GM12874 (cell line): ENCODE measurements at regions not wholly inside any gene's neighbourhood (a gene's known extent, or its start where the extent isn't known, plus 50 kb on each side); places are given as distances from the start of the nearest gene placed in this dataset.

Experiments
- TF ChIP-seq, protein P1 (sequence below): IDR thresholded peaks from 2 replicates; pipeline ENCODE4 v1.5.1; 2011; ENCODE audit warnings: low read depth, mild to moderate bottlenecking, control low read depth, low read length, moderate library complexity; ENCODE audit not compliant: insufficient read depth

GRCh38 chr4:130747842-130748241 lies 1651.9 kb downstream of the C4orf33 start:
- TF ChIP-seq, protein P1, sequence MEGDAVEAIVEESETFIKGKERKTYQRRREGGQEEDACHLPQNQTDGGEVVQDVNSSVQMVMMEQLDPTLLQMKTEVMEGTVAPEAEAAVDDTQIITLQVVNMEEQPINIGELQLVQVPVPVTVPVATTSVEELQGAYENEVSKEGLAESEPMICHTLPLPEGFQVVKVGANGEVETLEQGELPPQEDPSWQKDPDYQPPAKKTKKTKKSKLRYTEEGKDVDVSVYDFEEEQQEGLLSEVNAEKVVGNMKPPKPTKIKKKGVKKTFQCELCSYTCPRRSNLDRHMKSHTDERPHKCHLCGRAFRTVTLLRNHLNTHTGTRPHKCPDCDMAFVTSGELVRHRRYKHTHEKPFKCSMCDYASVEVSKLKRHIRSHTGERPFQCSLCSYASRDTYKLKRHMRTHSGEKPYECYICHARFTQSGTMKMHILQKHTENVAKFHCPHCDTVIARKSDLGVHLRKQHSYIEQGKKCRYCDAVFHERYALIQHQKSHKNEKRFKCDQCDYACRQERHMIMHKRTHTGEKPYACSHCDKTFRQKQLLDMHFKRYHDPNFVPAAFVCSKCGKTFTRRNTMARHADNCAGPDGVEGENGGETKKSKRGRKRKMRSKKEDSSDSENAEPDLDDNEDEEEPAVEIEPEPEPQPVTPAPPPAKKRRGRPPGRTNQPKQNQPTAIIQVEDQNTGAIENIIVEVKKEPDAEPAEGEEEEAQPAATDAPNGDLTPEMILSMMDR = no peak

DNA sequence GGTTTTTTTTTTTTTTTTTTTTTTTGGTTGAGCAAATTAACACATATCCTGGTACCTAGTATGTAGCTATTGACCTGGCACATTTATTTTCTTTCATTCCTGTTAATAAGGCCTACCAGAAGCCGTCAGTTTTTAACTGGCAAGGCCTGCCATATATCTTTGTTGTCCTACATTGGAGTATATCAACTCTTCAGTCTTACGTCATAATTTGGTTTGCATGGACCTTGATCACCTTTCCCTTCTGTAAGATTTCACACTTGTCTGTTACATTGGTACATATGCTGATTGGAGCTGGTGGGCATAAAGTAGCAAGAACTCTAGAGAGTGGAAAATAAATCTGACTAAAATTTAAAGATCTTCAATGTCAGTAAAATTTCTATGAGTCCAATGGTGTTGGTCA lies 1658.0 kb downstream of the C4orf33 start:
- TF ChIP-seq, protein P1 = no peak

GRCh38 chr4:130760246-130760645 lies 1664.3 kb downstream of the C4orf33 start:
- TF ChIP-seq, protein P1 = no peak

DNA sequence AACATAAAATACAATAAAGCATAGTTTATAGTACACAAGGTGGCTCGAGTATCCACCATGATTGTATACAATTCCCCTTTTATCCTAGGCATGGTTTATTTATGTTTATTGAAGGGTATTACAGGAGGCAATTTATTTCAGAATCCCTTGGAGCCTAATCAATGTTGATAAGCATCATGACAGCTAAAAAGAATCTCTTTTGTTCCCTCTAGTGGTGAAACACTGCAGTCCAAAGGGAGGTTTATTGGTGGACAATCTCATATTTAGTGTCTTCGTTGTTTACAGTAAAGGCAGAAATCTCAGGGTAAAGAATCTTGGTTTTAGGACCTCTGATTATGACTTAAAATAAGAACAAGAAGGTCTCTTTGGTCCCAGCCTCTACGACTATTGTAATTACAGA lies 1712.5 kb downstream of the C4orf33 start:
- TF ChIP-seq, protein P1 = peak; percentile 36; the same call in 1 of the 2 replicates

- TF ChIP-seq, protein P1 = no peak
Observed at GRCh38 chr4:130812117-130812765, 1716.3 kb downstream of the C4orf33 start.

DNA sequence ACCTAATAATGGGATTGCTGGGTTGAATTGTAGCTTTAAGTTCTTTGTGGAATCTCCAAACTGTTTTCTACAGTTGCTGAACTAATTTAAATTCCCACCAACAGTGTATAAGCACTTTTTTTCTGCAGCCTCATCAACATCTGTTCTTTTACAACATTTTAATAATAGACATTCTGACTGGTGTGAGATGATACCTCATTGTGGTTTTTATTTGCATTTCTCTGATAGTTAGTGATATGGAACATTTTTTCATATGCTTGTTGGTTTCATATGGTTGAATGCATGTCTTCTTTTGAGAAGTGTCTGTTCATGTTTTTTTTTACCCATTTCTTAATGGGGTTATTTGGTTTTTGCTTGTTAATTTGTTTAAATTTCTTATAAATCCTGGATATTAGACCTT lies 1718.9 kb downstream of the C4orf33 start:
- TF ChIP-seq, protein P1 = no peak

DNA sequence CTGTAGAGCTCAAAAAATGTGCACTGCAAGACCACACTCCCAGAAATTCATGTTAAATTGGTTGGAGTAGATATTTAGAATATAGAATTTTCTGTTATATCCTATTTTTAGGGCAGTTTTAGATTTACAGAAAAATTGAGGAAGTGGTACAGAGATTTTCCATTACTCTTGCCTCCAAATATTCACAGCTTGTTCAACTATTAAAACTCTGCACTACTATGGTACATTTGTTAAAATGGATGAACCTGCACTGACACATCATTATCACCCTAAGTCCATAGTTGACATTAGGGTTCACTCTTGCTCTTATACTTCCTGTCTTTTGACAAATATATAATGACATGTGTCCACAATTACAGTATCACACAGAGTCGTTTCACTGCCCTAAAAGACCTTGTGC lies 1724.5 kb downstream of the C4orf33 start:
- TF ChIP-seq, protein P1 = no peak
